ENCODE measurements at regions not wholly inside any gene's neighbourhood (a gene's known extent, or its start where the extent isn't known, plus 50 kb on each side); places are given as distances from the start of the nearest gene placed in this dataset.

DNA sequence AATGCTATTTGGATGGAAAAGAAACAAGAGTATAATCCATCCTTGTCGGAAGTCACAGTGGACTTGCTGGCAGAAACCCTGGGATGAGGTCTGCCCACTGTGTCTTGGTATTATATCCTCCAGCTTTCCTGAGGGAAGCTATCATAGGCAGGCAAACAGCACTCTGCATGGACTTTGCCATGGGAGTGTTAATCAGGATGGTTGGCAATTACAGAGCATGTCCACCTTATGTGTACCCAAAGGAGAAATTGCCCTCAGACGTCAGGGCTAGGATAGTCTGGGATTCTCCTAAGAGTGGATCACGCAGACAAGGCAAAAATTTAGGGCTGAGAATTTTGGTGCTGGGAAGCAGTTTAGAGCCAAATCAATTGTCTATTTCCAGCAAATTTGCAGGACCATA is 184.9 kb upstream of the ESRRG start:
- H3K79me2 ChIP-seq (ENCODE audit: insufficient read depth, low read length), result no peaks in the 10 kb centered on the region
- no peak overlapping the region for H3K4me3 ChIP-seq (ENCODE audit: low read length, poor library complexity, severe bottlenecking)
- H3K36me3 ChIP-seq (ENCODE audit: insufficient read depth, low read length), result no peaks in the 10 kb centered on the region
- no peak for TF ChIP-seq EZH2phosphoT487 (IDR thresholded peaks at IDR 0.05; ENCODE audit: borderline replicate concordance)
- TF ChIP-seq, protein P1, sequence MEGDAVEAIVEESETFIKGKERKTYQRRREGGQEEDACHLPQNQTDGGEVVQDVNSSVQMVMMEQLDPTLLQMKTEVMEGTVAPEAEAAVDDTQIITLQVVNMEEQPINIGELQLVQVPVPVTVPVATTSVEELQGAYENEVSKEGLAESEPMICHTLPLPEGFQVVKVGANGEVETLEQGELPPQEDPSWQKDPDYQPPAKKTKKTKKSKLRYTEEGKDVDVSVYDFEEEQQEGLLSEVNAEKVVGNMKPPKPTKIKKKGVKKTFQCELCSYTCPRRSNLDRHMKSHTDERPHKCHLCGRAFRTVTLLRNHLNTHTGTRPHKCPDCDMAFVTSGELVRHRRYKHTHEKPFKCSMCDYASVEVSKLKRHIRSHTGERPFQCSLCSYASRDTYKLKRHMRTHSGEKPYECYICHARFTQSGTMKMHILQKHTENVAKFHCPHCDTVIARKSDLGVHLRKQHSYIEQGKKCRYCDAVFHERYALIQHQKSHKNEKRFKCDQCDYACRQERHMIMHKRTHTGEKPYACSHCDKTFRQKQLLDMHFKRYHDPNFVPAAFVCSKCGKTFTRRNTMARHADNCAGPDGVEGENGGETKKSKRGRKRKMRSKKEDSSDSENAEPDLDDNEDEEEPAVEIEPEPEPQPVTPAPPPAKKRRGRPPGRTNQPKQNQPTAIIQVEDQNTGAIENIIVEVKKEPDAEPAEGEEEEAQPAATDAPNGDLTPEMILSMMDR (conservative IDR thresholded peaks at IDR 0.05; ENCODE audit: low read length), result no peak
- no peaks in the 10 kb centered on the region for H3K9me3 ChIP-seq (ENCODE audit: insufficient read depth, low read depth, low read length)
- H3K9ac ChIP-seq (ENCODE audit: low read depth, low read length, poor library complexity, severe bottlenecking), result no peak overlapping the region
- H4K20me1 ChIP-seq (ENCODE audit: insufficient read depth, low read length, poor library complexity, severe bottlenecking), result no peaks in the 10 kb centered on the region
- no peak overlapping the region for H2AFZ ChIP-seq (ENCODE audit: low read length)
- no peak overlapping the region for H3K4me2 ChIP-seq (ENCODE audit: low read depth, low read length, poor library complexity, severe bottlenecking)
- H3K27me3 ChIP-seq (ENCODE audit: insufficient read depth, low read length, poor library complexity, severe bottlenecking), result no peaks in the 10 kb centered on the region
- H3K4me1 ChIP-seq (ENCODE audit: insufficient read depth, low read length, poor library complexity, severe bottlenecking), result no peaks in the 10 kb centered on the region
- no peaks in the 10 kb centered on the region for H3F3A ChIP-seq (ENCODE audit: low read depth)
- H3K9me2 ChIP-seq (replicated peaks; ENCODE audit: low read depth, low read length), result no peaks in the 10 kb centered on the region

DNA sequence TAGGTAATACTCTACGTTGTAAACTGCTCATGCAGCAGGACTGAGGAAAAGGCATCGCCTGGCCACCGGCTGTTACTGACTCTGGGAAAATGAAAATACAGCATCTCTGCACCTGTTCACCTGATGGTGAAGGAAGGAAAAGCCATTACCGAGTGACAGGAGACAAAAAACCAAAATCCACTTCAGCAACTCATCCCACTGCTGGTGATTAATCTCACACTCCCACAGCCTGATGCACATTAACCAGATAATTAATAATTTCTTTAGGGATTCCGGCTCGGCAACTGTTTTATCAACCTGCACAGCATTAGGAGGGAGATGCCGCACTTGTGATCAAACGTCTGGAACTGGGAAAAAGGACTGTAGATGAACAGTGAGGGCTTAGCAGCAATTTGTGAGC is 183.9 kb upstream of the ESRRG start:
- Histone ChIP-seq H3K79me2 (ENCODE audit: insufficient read depth, low read length) (no peaks in the 10 kb centered on the region), H2AFZ (ENCODE audit: low read length) (no peak overlapping the region)

DNA sequence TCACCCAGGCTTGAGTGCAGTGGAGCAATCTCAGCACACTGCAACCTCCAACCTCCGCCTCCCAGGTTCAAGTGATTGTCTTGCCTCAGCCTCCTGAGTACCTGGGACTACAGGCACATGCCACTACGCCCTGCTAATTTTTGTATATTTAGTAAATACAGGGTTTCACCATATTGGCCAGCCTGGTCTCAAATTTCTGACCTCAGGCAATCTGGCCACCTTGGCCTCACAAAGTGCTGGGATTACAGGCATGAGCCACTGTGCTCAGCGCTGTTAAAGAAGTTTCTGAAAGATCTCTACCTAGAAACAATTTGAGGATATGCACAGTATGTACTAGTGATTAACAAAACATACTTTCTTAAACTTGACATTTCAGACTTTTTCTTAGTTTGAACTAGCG is 182.6 kb upstream of the ESRRG start:
- Histone ChIP-seq H3K4me3 (ENCODE audit: low read length, poor library complexity, severe bottlenecking) (no peak overlapping the region), H3K27me3 (ENCODE audit: insufficient read depth, low read length, poor library complexity, severe bottlenecking) (no peaks in the 10 kb centered on the region), H3K4me1 (ENCODE audit: insufficient read depth, low read length, poor library complexity, severe bottlenecking) (no peaks in the 10 kb centered on the region), H3K4me2 (ENCODE audit: low read depth, low read length, poor library complexity, severe bottlenecking) (no peak overlapping the region), H4K20me1 (ENCODE audit: insufficient read depth, low read length, poor library complexity, severe bottlenecking) (no peaks in the 10 kb centered on the region), H3K36me3 (ENCODE audit: insufficient read depth, low read length) (no peaks in the 10 kb centered on the region), H2AFZ (ENCODE audit: low read length) (no peak overlapping the region), H3K9ac (ENCODE audit: low read depth, low read length, poor library complexity, severe bottlenecking) (no peak overlapping the region), H3F3A (ENCODE audit: low read depth) (no peaks in the 10 kb centered on the region), H3K79me2 (ENCODE audit: insufficient read depth, low read length) (no peaks in the 10 kb centered on the region), H3K9me3 (ENCODE audit: insufficient read depth, low read depth, low read length) (no peaks in the 10 kb centered on the region), H3K9me2 (replicated peaks; ENCODE audit: low read depth, low read length) (no peaks in the 10 kb centered on the region)
- TF ChIP-seq EZH2phosphoT487 (IDR thresholded peaks at IDR 0.05; ENCODE audit: borderline replicate concordance), result no peak
- TF ChIP-seq, protein P1 (conservative IDR thresholded peaks at IDR 0.05; ENCODE audit: low read length), result no peak

More for the DNA sequence above, 183.9 kb upstream of the ESRRG start:
- Histone ChIP-seq H3K36me3 (ENCODE audit: insufficient read depth, low read length) (no peaks in the 10 kb centered on the region), H3K9me3 (ENCODE audit: insufficient read depth, low read depth, low read length) (no peaks in the 10 kb centered on the region), H4K20me1 (ENCODE audit: insufficient read depth, low read length, poor library complexity, severe bottlenecking) (no peaks in the 10 kb centered on the region), H3F3A (ENCODE audit: low read depth) (no peaks in the 10 kb centered on the region), H3K4me3 (ENCODE audit: low read length, poor library complexity, severe bottlenecking) (no peak overlapping the region), H3K4me1 (ENCODE audit: insufficient read depth, low read length, poor library complexity, severe bottlenecking) (no peaks in the 10 kb centered on the region), H3K9ac (ENCODE audit: low read depth, low read length, poor library complexity, severe bottlenecking) (no peak overlapping the region), H3K27me3 (ENCODE audit: insufficient read depth, low read length, poor library complexity, severe bottlenecking) (no peaks in the 10 kb centered on the region), H3K4me2 (ENCODE audit: low read depth, low read length, poor library complexity, severe bottlenecking) (no peak overlapping the region), H3K9me2 (replicated peaks; ENCODE audit: low read depth, low read length) (no peaks in the 10 kb centered on the region)
- TF ChIP-seq, protein P1 (conservative IDR thresholded peaks at IDR 0.05; ENCODE audit: low read length), result no peak

Measured in Loucy (cell line).